ENCODE measurements at regions not wholly inside any gene's neighbourhood (a gene's known extent, or its start where the extent isn't known, plus 50 kb on each side); places are given as distances from the start of the nearest gene placed in this dataset.
"Not testable (repeated sequence)": the region's sequence is repeated elsewhere in the genome, so short reads cannot be mapped to it uniquely, and the experiment has no call there.

GRCh38 chr11:28890601-28891040 is 782.4 kb downstream of the METTL15 start:
- not testable (repeated sequence) for DNase-seq (ENCODE audit: low spot score)

- no peak for DNase-seq (ENCODE audit: low spot score)
Observed at GRCh38 chr11:28887681-28888080, 779.5 kb downstream of the METTL15 start.

- no peak for DNase-seq (ENCODE audit: low spot score)
Observed at GRCh38 chr11:28879869-28880268, 771.7 kb downstream of the METTL15 start.

GRCh38 chr11:28878025-28878424 is 769.8 kb downstream of the METTL15 start:
- no peak for DNase-seq (ENCODE audit: low spot score)

- DNase-seq (ENCODE audit: low spot score): no peak
Observed at GRCh38 chr11:28877340-28877739, 769.2 kb downstream of the METTL15 start.

GRCh38 chr11:28874706-28875105 is 766.5 kb downstream of the METTL15 start:
- DNase-seq (ENCODE audit: low spot score): no peak

- DNase-seq (ENCODE audit: low spot score): no peak
Observed at GRCh38 chr11:28871090-28871489, 762.9 kb downstream of the METTL15 start.

GRCh38 chr11:28863422-28863821 is 755.2 kb downstream of the METTL15 start:
- DNase-seq (ENCODE audit: low spot score): no peak

- DNase-seq (ENCODE audit: low spot score): no peak
Observed at GRCh38 chr11:28860893-28861292, 752.7 kb downstream of the METTL15 start.

GRCh38 chr11:28858076-28858475 is 749.9 kb downstream of the METTL15 start:
- no peak for DNase-seq (ENCODE audit: low spot score)

- no peak for DNase-seq (ENCODE audit: low spot score)
Observed at GRCh38 chr11:28849053-28849452, 740.9 kb downstream of the METTL15 start.

GRCh38 chr11:28842716-28843115 is 734.5 kb downstream of the METTL15 start:
- no peak for DNase-seq (ENCODE audit: low spot score)

- DNase-seq (ENCODE audit: low spot score): no peak
Observed at GRCh38 chr11:28838741-28839140, 730.6 kb downstream of the METTL15 start.

- DNase-seq (ENCODE audit: low spot score): no peak
Observed at GRCh38 chr11:28837599-28837998, 729.4 kb downstream of the METTL15 start.

- DNase-seq (ENCODE audit: low spot score): no peak
Observed at GRCh38 chr11:28836285-28837081, 728.3 kb downstream of the METTL15 start.

- DNase-seq (ENCODE audit: low spot score): no peak
Observed at GRCh38 chr11:28835790-28836189, 727.6 kb downstream of the METTL15 start.

- DNase-seq (ENCODE audit: low spot score): no peak
Observed at GRCh38 chr11:28835317-28835716, 727.1 kb downstream of the METTL15 start.

- DNase-seq (ENCODE audit: low spot score): no peak
Observed at GRCh38 chr11:28834877-28835276, 726.7 kb downstream of the METTL15 start.

GRCh38 chr11:28833670-28834069 is 725.5 kb downstream of the METTL15 start:
- no peak for DNase-seq (ENCODE audit: low spot score)

- DNase-seq (ENCODE audit: low spot score): no peak
Observed at GRCh38 chr11:28833169-28833568, 725.0 kb downstream of the METTL15 start.

- no peak for DNase-seq (ENCODE audit: low spot score)
Observed at GRCh38 chr11:28826807-28827206, 718.6 kb downstream of the METTL15 start.

- no peak for DNase-seq (ENCODE audit: low spot score)
Observed at GRCh38 chr11:28822576-28822975, 714.4 kb downstream of the METTL15 start.

GRCh38 chr11:28820296-28820989 is 712.3 kb downstream of the METTL15 start:
- DNase-seq (ENCODE audit: low spot score): no peak

Measured in left forelimb (tissue), 1 donor.